ENCODE measurements at regions not wholly inside any gene's neighbourhood (a gene's known extent, or its start where the extent isn't known, plus 50 kb on each side); places are given as distances from the start of the nearest gene placed in this dataset.

DNA sequence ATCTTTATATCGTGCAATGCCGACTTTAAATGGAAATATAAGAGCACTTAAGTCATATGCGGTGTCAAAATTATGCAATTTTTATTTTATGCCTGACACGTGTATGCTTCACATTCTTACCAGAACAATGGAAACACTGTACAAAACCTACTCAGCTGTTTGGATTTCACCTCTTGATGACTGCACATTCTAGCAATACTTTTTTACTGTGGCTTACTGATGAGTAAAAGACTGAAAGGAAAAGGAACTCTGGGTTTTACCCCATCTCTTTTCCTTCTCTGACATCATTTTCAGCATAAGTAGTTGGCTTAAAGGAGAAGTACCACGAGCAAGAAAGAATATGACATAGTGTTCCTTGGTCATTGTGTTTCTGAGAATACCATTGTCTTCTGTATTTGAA is 142.8 kb downstream of the POLR2M start:
- TF ChIP-seq ZNF274 (IDR thresholded peaks at IDR 0.05; ENCODE audit: low read depth, low read length) (no peak), YY1 (IDR thresholded peaks at IDR 0.05; ENCODE audit: insufficient read depth, insufficient read length) (no peak), SUZ12 (IDR thresholded peaks at IDR 0.05; ENCODE audit: extremely low read depth, insufficient read depth, insufficient read length) (no peak)

Measured in NT2/D1 (cell line).